GM23338 (cell line): ENCODE measurements at regions not wholly inside any gene's neighbourhood (a gene's known extent, or its start where the extent isn't known, plus 50 kb on each side); places are given as distances from the start of the nearest gene placed in this dataset.

Source experiments
- ATAC-seq: fragments of 200-7000 bp; cut with Tn5 transposase; 3 replicates; pipeline ENCODE4 v1.9.1; 2020
- DNase-seq: peaks from one replicate; pipeline ENCODE4 v3.0.0-alpha.2; 2015; ENCODE audit warnings: low spot score
- H2AFZ ChIP-seq: fragments of 200-600 bp; sonication (generic); 2 replicates; pipeline ENCODE4 v1.8.0; 2016; ENCODE audit warnings: antibody characterized with exemption, mild to moderate bottlenecking, moderate library complexity
- H3F3A ChIP-seq: fragments of 200-600 bp; sonication (generic); replicated peaks from 2 replicates; pipeline ENCODE4 v1.8.0; 2017; ENCODE audit warnings: antibody characterized with exemption, mixed run types, low read depth
- H3K27ac ChIP-seq: fragments of 200-600 bp; sonication (generic); 2 replicates; pipeline ENCODE4 v1.6.1; 2016; ENCODE audit warnings: low read depth
- H3K27me3 ChIP-seq: fragments of 200-600 bp; sonication (generic); 2 replicates; pipeline ENCODE4 v1.8.0; 2016; ENCODE audit warnings: mild to moderate bottlenecking, mixed run types, moderate library complexity; ENCODE audit not compliant: insufficient read depth
- H3K36me3 ChIP-seq: fragments of 200-600 bp; sonication (generic); 2 replicates; pipeline ENCODE4 v1.8.0; 2016; ENCODE audit warnings: mild to moderate bottlenecking; ENCODE audit not compliant: insufficient read depth
- H3K4me1 ChIP-seq: fragments of 200-600 bp; sonication (generic); 2 replicates; pipeline ENCODE4 v1.8.0; 2016; ENCODE audit warnings: mild to moderate bottlenecking, moderate library complexity; ENCODE audit not compliant: insufficient read depth
- H3K4me2 ChIP-seq: fragments of 200-600 bp; sonication (generic); 2 replicates; pipeline ENCODE4 v1.7.1; 2017; ENCODE audit warnings: mixed run types
- H3K4me3 ChIP-seq: fragments of 200-600 bp; sonication (generic); 2 replicates; pipeline ENCODE4 v1.6.1; 2016; ENCODE audit warnings: mixed run types
- H3K79me2 ChIP-seq: fragments of 200-600 bp; sonication (generic); replicated peaks from 2 replicates; pipeline ENCODE4 v1.8.0; 2017; ENCODE audit warnings: mild to moderate bottlenecking; ENCODE audit not compliant: insufficient read depth
- H3K9me2 ChIP-seq: fragments of 200-600 bp; sonication (generic); 2 replicates; pipeline ENCODE4 v1.8.0; 2017; ENCODE audit not compliant: insufficient read depth
- H4K20me1 ChIP-seq: fragments of 200-600 bp; sonication (generic); replicated peaks from 2 replicates; pipeline ENCODE4 v1.8.0; 2017; ENCODE audit warnings: mild to moderate bottlenecking; ENCODE audit not compliant: insufficient read depth
- H3K27ac Mint-ChIP-seq: 2 replicates; pipeline ENCODE4 v1.8.0; 2020; ENCODE audit warnings: inconsistent platforms, mild to moderate bottlenecking, moderate library complexity, mixed read lengths
- H3K27me3 Mint-ChIP-seq: 3 replicates; pipeline ENCODE4 v1.8.0; 2022; ENCODE audit warnings: low read depth, mild to moderate bottlenecking, moderate library complexity, mixed read lengths, inconsistent platforms; ENCODE audit not compliant: insufficient read depth, poor library complexity
- H3K36me3 Mint-ChIP-seq: 3 replicates; pipeline ENCODE4 v1.8.0; 2021; ENCODE audit warnings: low read depth, mild to moderate bottlenecking, inconsistent platforms, moderate library complexity, mixed read lengths
- H3K4me1 Mint-ChIP-seq: 3 replicates; pipeline ENCODE4 v1.8.0; 2020; ENCODE audit warnings: mild to moderate bottlenecking, inconsistent platforms, mixed read lengths
- H3K4me3 Mint-ChIP-seq: 3 replicates; pipeline ENCODE4 v1.8.0; 2021; ENCODE audit warnings: moderate library complexity, mild to moderate bottlenecking, inconsistent platforms, mixed read lengths
- H3K9me3 Mint-ChIP-seq: 3 replicates; pipeline ENCODE4 v1.8.0; 2020; ENCODE audit warnings: moderate library complexity, mild to moderate bottlenecking, inconsistent platforms, mixed read lengths
- CTCF ChIP-seq, 2 experiments: fragments of 200-600 bp in 1 of 2; sonication (generic) in 1 of 2; conservative IDR thresholded peaks; 2 replicates each; pipeline versions ENCODE4 v1.5.1 to v1.6.1; 2016 to 2017; ENCODE audit warnings: antibody characterized with exemption in 2 of 2, low read depth in 2 of 2, mild to moderate bottlenecking in 2 of 2, moderate library complexity in 1 of 2
- EZH2 ChIP-seq: fragments of 200-600 bp; sonication (generic); IDR thresholded peaks from one replicate; pipeline ENCODE4 v1.8.0; 2017; ENCODE audit warnings: antibody characterized with exemption, mild to moderate bottlenecking, low read depth; ENCODE audit not compliant: unreplicated experiment
- EZH2phosphoT487 ChIP-seq: fragments of 200-600 bp; sonication (generic); IDR thresholded peaks from one replicate; pipeline ENCODE4 v1.8.1; 2018; ENCODE audit warnings: antibody characterized with exemption; ENCODE audit not compliant: unreplicated experiment
- NANOG ChIP-seq: IDR thresholded peaks from 2 replicates; pipeline ENCODE4 v1.6.1; 2016; ENCODE audit warnings: antibody characterized with exemption, borderline replicate concordance
- POLR2AphosphoS5 ChIP-seq: IDR thresholded peaks from 2 replicates; pipeline ENCODE4 v1.6.1; 2016; ENCODE audit warnings: antibody characterized with exemption, low read depth
- REST ChIP-seq: IDR thresholded peaks from one replicate; pipeline ENCODE4 v1.6.1; 2018; ENCODE audit warnings: antibody characterized with exemption; ENCODE audit not compliant: unreplicated experiment
- ZNF331 ChIP-seq: fragments of 250-450 bp; sonication (Bioruptor Pico); IDR thresholded peaks from 2 replicates; pipeline ENCODE4 v1.5.0; 2020; ENCODE audit warnings: low read depth, mild to moderate bottlenecking, moderate library complexity
- ZNF462 ChIP-seq: fragments of 250-450 bp; sonication (Bioruptor Pico); IDR thresholded peaks from 2 replicates; pipeline ENCODE4 v1.5.0; 2020; ENCODE audit warnings: mild to moderate bottlenecking, moderate library complexity

- H3K27me3 Mint-ChIP-seq: no peaks in the 10 kb centered on the region
- ATAC-seq (no peak), DNase-seq (no peak)
- no peaks in the 10 kb centered on the region for H3K9me3 Mint-ChIP-seq
- no peaks in the 10 kb centered on the region for H3K79me2 ChIP-seq
- no peaks in the 10 kb centered on the region for H3K36me3 ChIP-seq
- no peaks in the 10 kb centered on the region for H4K20me1 ChIP-seq
- no peak overlapping the region for H3K4me3 Mint-ChIP-seq
- no peak overlapping the region for H3K4me3 ChIP-seq
- no peaks in the 10 kb centered on the region; the same call in 2 of the 3 replicates for H3K36me3 Mint-ChIP-seq
- H3K4me1 ChIP-seq: no peaks in the 10 kb centered on the region; the same call in 1 of the 2 replicates
- H3K27ac Mint-ChIP-seq: no peak overlapping the region
- no peak overlapping the region for H3K4me2 ChIP-seq
- no peak for TF ChIP-seq REST
- no peak for TF ChIP-seq POLR2AphosphoS5
- no peak overlapping the region; the same call in 1 of the 2 replicates for H2AFZ ChIP-seq
- H3F3A ChIP-seq: no peaks in the 10 kb centered on the region
- H3K27me3 ChIP-seq: no peaks in the 10 kb centered on the region
- H3K9me2 ChIP-seq: peaks cover 32% of the 10 kb centered on the region
- H3K4me1 Mint-ChIP-seq: peaks cover 14% of the 10 kb centered on the region; the same call in 2 of the 3 replicates
- no peak overlapping the region for H3K27ac ChIP-seq
Observed at GRCh38 chr5:61964201-61964600, 341.8 kb upstream of the KIF2A start.

GRCh38 chr5:61965069-61965468 lies 340.9 kb upstream of the KIF2A start:
- Histone ChIP-seq H3K27ac (no peak overlapping the region), H3K36me3 (no peaks in the 10 kb centered on the region), H3K27me3 (no peaks in the 10 kb centered on the region), H3K9me2 (peaks cover 32% of the 10 kb centered on the region), H3F3A (no peaks in the 10 kb centered on the region), H4K20me1 (no peaks in the 10 kb centered on the region), H2AFZ (no peak overlapping the region), H3K4me3 (no peak overlapping the region), H3K79me2 (no peaks in the 10 kb centered on the region), H3K4me2 (no peak overlapping the region), H3K4me1 (no peaks in the 10 kb centered on the region; the same call in 1 of the 2 replicates)
- ATAC-seq: no peak
- peaks cover 14% of the 10 kb centered on the region; the same call in 2 of the 3 replicates for H3K4me1 Mint-ChIP-seq
- H3K27me3 Mint-ChIP-seq: no peaks in the 10 kb centered on the region
- DNase-seq: no peak
- no peaks in the 10 kb centered on the region for H3K36me3 Mint-ChIP-seq
- H3K4me3 Mint-ChIP-seq: no peak overlapping the region
- H3K9me3 Mint-ChIP-seq: no peaks in the 10 kb centered on the region
- no peak overlapping the region for H3K27ac Mint-ChIP-seq
- TF ChIP-seq EZH2phosphoT487 (no peak), NANOG (no peak), ZNF331 (CRISPR knock-in tag) (no peak), EZH2 (no peak), POLR2AphosphoS5 (no peak), CTCF (conservative IDR thresholded peaks at IDR 0.05; ENCODE audit: low read depth in 2 of 2) (no peak), ZNF462 (CRISPR knock-in tag) (no peak)
